HFFc6 (cell line): ENCODE measurements at regions not wholly inside any gene's neighbourhood (a gene's known extent, or its start where the extent isn't known, plus 50 kb on each side); places are given as distances from the start of the nearest gene placed in this dataset.

Experiments
- DNase-seq: peaks from one replicate; pipeline ENCODE4 v3.0.0-alpha.2; 2018
- H3K27ac Mint-ChIP-seq: 2 replicates; pipeline ENCODE4 v1.8.0; 2020; ENCODE audit warnings: mild to moderate bottlenecking, mixed read lengths
- H3K27me3 Mint-ChIP-seq: 2 replicates; pipeline ENCODE4 v1.8.0; 2021; ENCODE audit warnings: mild to moderate bottlenecking, moderate library complexity, mixed read lengths; ENCODE audit not compliant: insufficient read depth
- H3K36me3 Mint-ChIP-seq: 2 replicates; pipeline ENCODE4 v1.8.0; 2021; ENCODE audit warnings: low read depth, mixed read lengths
- H3K4me1 Mint-ChIP-seq: 2 replicates; pipeline ENCODE4 v1.8.0; 2020; ENCODE audit warnings: low read depth, mixed read lengths
- H3K4me3 Mint-ChIP-seq: 2 replicates; pipeline ENCODE4 v1.8.0; 2020; ENCODE audit warnings: mild to moderate bottlenecking, moderate library complexity, mixed read lengths
- H3K9me3 Mint-ChIP-seq: 2 replicates; pipeline ENCODE4 v1.8.0; 2020; ENCODE audit warnings: mild to moderate bottlenecking, mixed read lengths
- CTCF ChIP-seq: fragments of 200-600 bp; sonication (generic); IDR thresholded peaks from 2 replicates; pipeline ENCODE4 v1.5.0; 2021; ENCODE audit warnings: antibody characterized with exemption, mild to moderate bottlenecking

- TF ChIP-seq CTCF: no peak
- Mint-ChIP-seq H3K9me3 (peaks cover 3% of the 10 kb centered on the region; the same call in 1 of the 2 replicates), H3K4me1 (peaks cover 35% of the 10 kb centered on the region), H3K36me3 (no peaks in the 10 kb centered on the region), H3K4me3 (peak overlapping the region; percentile 68), H3K27me3 (no peaks in the 10 kb centered on the region; the same call in 1 of the 2 replicates), H3K27ac (peak overlapping the region; percentile 90)
- DNase-seq: peak; percentile 76
Measured at GRCh38 chr17:69637446-69638156, 223.1 kb downstream of the MAP2K6 start.

- no peak overlapping the region for H3K4me3 Mint-ChIP-seq
- DNase-seq: no peak
- H3K27me3 Mint-ChIP-seq: no peaks in the 10 kb centered on the region; the same call in 1 of the 2 replicates
- H3K36me3 Mint-ChIP-seq: no peaks in the 10 kb centered on the region
- no peak overlapping the region for H3K27ac Mint-ChIP-seq
- TF ChIP-seq CTCF: no peak
- peaks cover 35% of the 10 kb centered on the region for H3K4me1 Mint-ChIP-seq
- no peaks in the 10 kb centered on the region for H3K9me3 Mint-ChIP-seq
Measured at GRCh38 chr17:69639096-69639495, 224.6 kb downstream of the MAP2K6 start.

GRCh38 chr17:69640073-69640472, 225.6 kb downstream of the MAP2K6 start:
- no peak for TF ChIP-seq CTCF
- Mint-ChIP-seq H3K4me1 (peaks cover 35% of the 10 kb centered on the region), H3K27me3 (no peaks in the 10 kb centered on the region; the same call in 1 of the 2 replicates), H3K9me3 (no peaks in the 10 kb centered on the region), H3K27ac (no peak overlapping the region), H3K4me3 (no peak overlapping the region), H3K36me3 (no peaks in the 10 kb centered on the region)
- no peak for DNase-seq

GRCh38 chr17:69643686-69644085, 229.2 kb downstream of the MAP2K6 start:
- Mint-ChIP-seq H3K36me3 (no peaks in the 10 kb centered on the region), H3K9me3 (no peaks in the 10 kb centered on the region), H3K4me3 (no peak overlapping the region), H3K27me3 (no peaks in the 10 kb centered on the region), H3K4me1 (peaks cover 12% of the 10 kb centered on the region), H3K27ac (no peak overlapping the region)
- DNase-seq: no peak
- TF ChIP-seq CTCF: no peak

GRCh38 chr17:69646729-69647128, 232.2 kb downstream of the MAP2K6 start:
- DNase-seq: no peak
- Mint-ChIP-seq H3K36me3 (no peaks in the 10 kb centered on the region), H3K4me3 (no peak overlapping the region), H3K27me3 (no peaks in the 10 kb centered on the region), H3K27ac (no peak overlapping the region), H3K9me3 (no peaks in the 10 kb centered on the region), H3K4me1 (no peaks in the 10 kb centered on the region)
- TF ChIP-seq CTCF: no peak
